ENCODE measurements at regions not wholly inside any gene's neighbourhood (a gene's known extent, or its start where the extent isn't known, plus 50 kb on each side); places are given as distances from the start of the nearest gene placed in this dataset.

DNA sequence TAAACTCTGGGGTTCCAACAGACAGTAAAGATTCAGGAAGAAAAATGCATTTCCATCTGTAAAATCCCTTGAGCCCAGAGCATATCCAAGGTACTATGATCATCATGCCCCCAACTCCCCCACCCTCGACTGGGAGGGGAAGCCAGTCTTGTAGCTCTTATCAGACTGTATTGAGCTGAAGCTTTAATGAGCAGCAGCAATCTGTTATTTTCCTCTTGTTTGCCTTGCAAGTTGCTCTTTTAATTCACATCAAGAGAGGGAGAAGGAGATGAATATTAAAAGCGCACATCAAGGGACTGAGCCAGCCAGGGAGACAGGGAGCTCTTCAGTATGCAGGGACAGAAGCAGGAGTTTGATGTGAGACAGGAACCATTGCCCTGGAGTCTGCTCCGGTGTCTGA, 52.5 kb upstream of the KCNA3 start:
- TF ChIP-seq, protein P1, sequence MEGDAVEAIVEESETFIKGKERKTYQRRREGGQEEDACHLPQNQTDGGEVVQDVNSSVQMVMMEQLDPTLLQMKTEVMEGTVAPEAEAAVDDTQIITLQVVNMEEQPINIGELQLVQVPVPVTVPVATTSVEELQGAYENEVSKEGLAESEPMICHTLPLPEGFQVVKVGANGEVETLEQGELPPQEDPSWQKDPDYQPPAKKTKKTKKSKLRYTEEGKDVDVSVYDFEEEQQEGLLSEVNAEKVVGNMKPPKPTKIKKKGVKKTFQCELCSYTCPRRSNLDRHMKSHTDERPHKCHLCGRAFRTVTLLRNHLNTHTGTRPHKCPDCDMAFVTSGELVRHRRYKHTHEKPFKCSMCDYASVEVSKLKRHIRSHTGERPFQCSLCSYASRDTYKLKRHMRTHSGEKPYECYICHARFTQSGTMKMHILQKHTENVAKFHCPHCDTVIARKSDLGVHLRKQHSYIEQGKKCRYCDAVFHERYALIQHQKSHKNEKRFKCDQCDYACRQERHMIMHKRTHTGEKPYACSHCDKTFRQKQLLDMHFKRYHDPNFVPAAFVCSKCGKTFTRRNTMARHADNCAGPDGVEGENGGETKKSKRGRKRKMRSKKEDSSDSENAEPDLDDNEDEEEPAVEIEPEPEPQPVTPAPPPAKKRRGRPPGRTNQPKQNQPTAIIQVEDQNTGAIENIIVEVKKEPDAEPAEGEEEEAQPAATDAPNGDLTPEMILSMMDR (IDR thresholded peaks at IDR 0.05), result no peak
- TF ChIP-seq EZH2 (IDR thresholded peaks at IDR 0.05; ENCODE audit: borderline replicate concordance, insufficient read depth, low read depth, low read length, poor library complexity, severe bottlenecking), result no peak
